ENCODE measurements at regions not wholly inside any gene's neighbourhood (a gene's known extent, or its start where the extent isn't known, plus 50 kb on each side); places are given as distances from the start of the nearest gene placed in this dataset.

DNA sequence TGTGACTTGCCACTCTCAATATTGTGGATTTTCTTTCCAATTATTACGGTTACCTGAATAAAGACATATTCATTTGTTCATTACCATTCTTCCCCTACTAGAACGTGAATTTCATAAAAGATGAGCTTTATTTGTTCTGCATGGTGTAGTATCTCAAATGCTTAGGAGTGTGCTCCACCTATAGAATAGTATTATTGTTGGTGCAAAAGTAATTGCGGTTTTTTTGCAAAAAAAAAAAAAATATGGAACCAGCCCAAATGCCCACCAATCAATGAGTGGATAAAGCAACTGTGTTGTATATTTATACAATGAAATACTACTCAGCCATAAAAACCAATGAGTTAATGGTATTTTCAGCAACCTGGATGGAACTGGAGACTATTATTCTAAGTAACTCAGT, 525.5 kb upstream of the PRKX start:
- Histone ChIP-seq H3K4me1 (no peaks in the 10 kb centered on the region), H3K36me3 (no peaks in the 10 kb centered on the region), H3K27ac (replicated peaks in 1 of 4) (no peak overlapping the region), H3K4me3 (no peak overlapping the region), H3K9me3 (peaks cover 0 to 12% (median 0%) of the 10 kb centered on the region in 4 donors), H3K27me3 (no peaks in the 10 kb centered on the region)
- WGBS: 78% methylated on average over 3 of the region's 3 CpGs
- no peak for DNase-seq (ENCODE audit: extremely low spot score)
- intact Hi-C loops (cut with DNase I): no loop called here
- TF ChIP-seq EP300 (IDR thresholded peaks at IDR 0.05): no peak

DNA sequence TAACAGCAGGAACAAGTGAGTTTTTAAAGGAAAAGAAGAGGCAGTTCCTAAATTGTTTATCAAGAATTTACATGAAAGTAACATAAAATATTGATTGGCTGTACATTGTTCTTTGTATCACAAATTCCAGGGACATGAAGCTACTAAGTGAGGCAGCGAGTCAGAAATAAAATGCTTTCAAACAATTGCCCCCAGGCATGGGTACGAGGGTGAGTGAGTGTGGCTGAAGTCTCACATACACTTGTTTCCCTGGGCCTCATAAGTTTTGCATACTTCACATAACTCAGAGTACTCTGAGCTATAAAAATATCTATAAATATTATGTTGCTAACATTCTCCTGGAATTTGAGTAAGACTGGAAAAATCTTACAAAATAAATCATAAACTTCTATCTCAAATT, 511.6 kb upstream of the PRKX start:
- DNase-seq (ENCODE audit: extremely low spot score): no peak
- no peaks in the 10 kb centered on the region for H3K9me3 ChIP-seq
- no peaks in the 10 kb centered on the region for H3K36me3 ChIP-seq
- H3K27ac ChIP-seq (replicated peaks in 1 of 4): no peak overlapping the region
- no peak overlapping the region for H3K4me3 ChIP-seq
- 35% methylated on average over 2 of the region's 2 CpGs for WGBS
- TF ChIP-seq EP300 (IDR thresholded peaks at IDR 0.05): no peak
- TF ChIP-seq, protein P1, sequence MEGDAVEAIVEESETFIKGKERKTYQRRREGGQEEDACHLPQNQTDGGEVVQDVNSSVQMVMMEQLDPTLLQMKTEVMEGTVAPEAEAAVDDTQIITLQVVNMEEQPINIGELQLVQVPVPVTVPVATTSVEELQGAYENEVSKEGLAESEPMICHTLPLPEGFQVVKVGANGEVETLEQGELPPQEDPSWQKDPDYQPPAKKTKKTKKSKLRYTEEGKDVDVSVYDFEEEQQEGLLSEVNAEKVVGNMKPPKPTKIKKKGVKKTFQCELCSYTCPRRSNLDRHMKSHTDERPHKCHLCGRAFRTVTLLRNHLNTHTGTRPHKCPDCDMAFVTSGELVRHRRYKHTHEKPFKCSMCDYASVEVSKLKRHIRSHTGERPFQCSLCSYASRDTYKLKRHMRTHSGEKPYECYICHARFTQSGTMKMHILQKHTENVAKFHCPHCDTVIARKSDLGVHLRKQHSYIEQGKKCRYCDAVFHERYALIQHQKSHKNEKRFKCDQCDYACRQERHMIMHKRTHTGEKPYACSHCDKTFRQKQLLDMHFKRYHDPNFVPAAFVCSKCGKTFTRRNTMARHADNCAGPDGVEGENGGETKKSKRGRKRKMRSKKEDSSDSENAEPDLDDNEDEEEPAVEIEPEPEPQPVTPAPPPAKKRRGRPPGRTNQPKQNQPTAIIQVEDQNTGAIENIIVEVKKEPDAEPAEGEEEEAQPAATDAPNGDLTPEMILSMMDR (IDR thresholded peaks at IDR 0.05): no peak
- no peak for TF ChIP-seq POLR2A (IDR thresholded peaks at IDR 0.05; ENCODE audit: low read depth)
- TF ChIP-seq POLR2AphosphoS5 (IDR thresholded peaks at IDR 0.05): no peak
- H3K27me3 ChIP-seq: no peaks in the 10 kb centered on the region
- H3K4me1 ChIP-seq: no peaks in the 10 kb centered on the region
- intact Hi-C loops (cut with DNase I): no loop called here

DNA sequence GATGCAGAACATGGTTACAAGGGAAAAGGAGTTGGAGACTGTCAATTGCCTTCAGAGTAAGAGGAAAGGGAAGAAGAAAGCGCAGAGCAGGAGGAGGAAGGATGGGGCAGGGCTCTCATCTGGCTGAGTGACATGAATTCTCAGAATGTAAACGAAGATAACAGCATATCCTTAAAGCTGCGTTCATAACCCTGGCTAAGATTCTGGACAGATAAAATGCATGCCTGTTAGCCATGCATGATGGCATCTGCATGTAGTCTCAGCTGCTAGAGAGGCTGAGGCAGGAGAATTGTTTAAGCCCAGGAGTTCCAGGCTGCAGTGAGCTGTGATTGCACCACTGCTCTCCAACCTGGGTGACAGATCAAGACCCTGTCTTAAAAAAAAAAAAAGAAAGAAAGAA, 493.5 kb upstream of the PRKX start:
- DNase-seq (ENCODE audit: extremely low spot score): no peak
- H3K9me3 ChIP-seq: no peaks in the 10 kb centered on the region
- H3K36me3 ChIP-seq: no peaks in the 10 kb centered on the region
- TF ChIP-seq POLR2A (IDR thresholded peaks at IDR 0.05; ENCODE audit: low read depth) (no peak), EP300 (IDR thresholded peaks at IDR 0.05) (no peak), POLR2AphosphoS5 (IDR thresholded peaks at IDR 0.05) (no peak)
- TF ChIP-seq, protein P1 (IDR thresholded peaks at IDR 0.05): no peak
- intact Hi-C loops (cut with DNase I): no loop called here
- H3K27me3 ChIP-seq: no peaks in the 10 kb centered on the region
- WGBS: 27% methylated on average over 3 of the region's 3 CpGs
- H3K27ac ChIP-seq (replicated peaks in 1 of 4): no peak overlapping the region
- no peaks in the 10 kb centered on the region for H3K4me1 ChIP-seq
- no peak overlapping the region for H3K4me3 ChIP-seq

DNA sequence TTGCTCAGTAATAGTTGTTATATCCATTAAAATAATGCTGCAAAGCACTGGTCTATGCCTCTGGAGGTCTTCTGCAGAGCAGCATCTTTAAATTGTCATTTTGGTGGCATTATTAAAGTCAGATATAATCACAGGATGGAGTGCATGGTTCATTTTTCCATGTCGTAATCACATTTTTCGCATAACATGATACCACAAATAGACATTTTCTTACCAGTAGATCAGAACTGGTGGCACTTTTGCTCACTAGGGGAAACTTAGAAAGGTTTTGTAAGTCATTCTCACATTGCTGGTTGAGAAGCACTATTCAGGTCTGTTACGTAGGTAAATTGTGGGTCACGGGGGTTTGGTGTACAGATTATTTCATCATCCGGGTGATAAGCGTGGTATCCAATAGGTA, 484.5 kb upstream of the PRKX start:
- no peak for TF ChIP-seq POLR2A (IDR thresholded peaks at IDR 0.05; ENCODE audit: low read depth)
- no peak for TF ChIP-seq POLR2AphosphoS5 (IDR thresholded peaks at IDR 0.05)
- TF ChIP-seq EP300 (IDR thresholded peaks at IDR 0.05): no peak
- TF ChIP-seq, protein P1 (IDR thresholded peaks at IDR 0.05): no peak
- Histone ChIP-seq H3K4me3 (no peak overlapping the region), H3K27me3 (no peaks in the 10 kb centered on the region), H3K4me1 (no peaks in the 10 kb centered on the region), H3K9me3 (peaks cover 0 to 5% (median 0%) of the 10 kb centered on the region in 4 donors), H3K27ac (replicated peaks in 1 of 4) (no peak overlapping the region), H3K36me3 (no peaks in the 10 kb centered on the region)
- intact Hi-C loops (cut with DNase I): no loop called here
- 90% methylated on average over 6 of the region's 6 CpGs for WGBS
- no peak for DNase-seq (ENCODE audit: extremely low spot score)

DNA sequence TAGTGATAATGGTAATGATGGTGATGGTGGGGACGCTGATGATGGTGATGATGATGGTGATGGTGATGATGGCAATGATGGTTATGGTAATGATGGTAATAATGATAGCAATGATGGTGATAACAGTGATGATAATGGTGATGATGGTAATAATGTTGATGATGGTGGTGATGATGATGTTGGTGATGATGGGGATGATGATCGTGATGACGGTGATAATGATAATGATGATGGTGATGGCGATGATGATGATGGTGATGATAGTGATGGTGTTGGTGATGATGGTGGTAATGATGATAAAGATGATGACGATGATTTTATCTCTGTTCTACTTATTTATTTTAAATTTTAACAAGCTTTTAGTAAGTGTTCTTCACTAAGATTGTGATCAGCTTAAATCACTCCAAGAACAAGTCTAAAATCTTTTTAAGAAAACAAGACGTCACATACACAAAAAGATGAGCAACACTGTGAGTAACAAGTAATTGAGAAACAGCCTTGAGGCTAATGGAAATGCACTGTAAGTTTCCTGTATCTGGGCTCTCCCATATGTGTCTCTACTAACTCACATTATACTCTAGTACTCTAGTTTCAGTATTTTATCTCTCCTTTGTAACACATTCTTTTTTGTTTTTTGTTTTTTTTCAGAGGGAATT, 480.2 kb upstream of the PRKX start:
- H3K4me3 ChIP-seq: no peak overlapping the region
- TF ChIP-seq EP300 (IDR thresholded peaks at IDR 0.05) (no peak), POLR2AphosphoS5 (IDR thresholded peaks at IDR 0.05) (no peak), POLR2A (IDR thresholded peaks at IDR 0.05; ENCODE audit: low read depth) (no peak)
- TF ChIP-seq, protein P1 (IDR thresholded peaks at IDR 0.05): no peak
- intact Hi-C loops (cut with DNase I): no loop called here
- H3K4me1 ChIP-seq: no peaks in the 10 kb centered on the region
- no peaks in the 10 kb centered on the region for H3K36me3 ChIP-seq
- no peak overlapping the region for H3K27ac ChIP-seq (replicated peaks in 1 of 4)
- H3K9me3 ChIP-seq: peaks cover 0 to 5% (median 0%) of the 10 kb centered on the region in 4 donors
- no peaks in the 10 kb centered on the region for H3K27me3 ChIP-seq
- WGBS: 86% methylated on average over 6 of the region's 6 CpGs
- no peak for DNase-seq (ENCODE audit: extremely low spot score)
